Mucosa of stomach (tissue), 1 donor: ENCODE measurements at regions not wholly inside any gene's neighbourhood (a gene's known extent, or its start where the extent isn't known, plus 50 kb on each side); places are given as distances from the start of the nearest gene placed in this dataset.

ENCODE experiments used
- H3K27me3 ChIP-seq: one replicate; pipeline ENCODE4 v1.7.0; 2013; ENCODE audit warnings: mild to moderate bottlenecking, low read length; ENCODE audit not compliant: control insufficient read depth, insufficient read depth
- H3K36me3 ChIP-seq: one replicate; pipeline ENCODE4 v1.7.0; 2013; ENCODE audit warnings: low read length; ENCODE audit not compliant: control insufficient read depth, insufficient read depth
- H3K4me1 ChIP-seq: one replicate; pipeline ENCODE4 v1.7.0; 2013; ENCODE audit warnings: mild to moderate bottlenecking, low read length; ENCODE audit not compliant: control insufficient read depth, insufficient read depth
- H3K4me3 ChIP-seq: one replicate; pipeline ENCODE4 v1.7.0; 2013; ENCODE audit warnings: low read length
- H3K9ac ChIP-seq: one replicate; pipeline ENCODE4 v1.7.0; 2013; ENCODE audit warnings: mild to moderate bottlenecking, low read length, moderate library complexity
- H3K9me3 ChIP-seq: one replicate; pipeline ENCODE4 v1.7.0; 2013; ENCODE audit warnings: mild to moderate bottlenecking, low read length, moderate library complexity; ENCODE audit not compliant: control insufficient read depth
- donor health status: Pancreatic carcinoma.

DNA sequence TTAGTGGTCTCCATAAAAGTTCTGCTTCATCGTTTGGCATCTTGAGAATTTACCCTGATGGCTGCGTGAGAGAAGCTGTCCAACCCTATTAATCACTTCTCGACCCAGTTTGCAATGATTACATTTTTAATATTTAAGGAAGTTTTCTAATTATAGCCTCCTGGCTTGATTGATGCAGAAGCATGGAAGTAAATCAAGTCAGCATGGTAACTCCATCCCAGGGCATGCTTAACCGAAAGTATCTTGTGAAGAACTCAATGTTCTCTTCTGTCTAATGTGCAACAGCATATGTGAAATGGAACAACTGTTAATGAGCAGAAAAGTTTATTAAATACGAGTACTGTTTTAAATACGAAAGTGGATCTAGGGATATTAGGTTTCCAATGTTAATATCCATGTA lies 278.9 kb upstream of the CD180 start:
- H3K27me3 ChIP-seq, result no peaks in the 10 kb centered on the region
- no peak overlapping the region for H3K4me3 ChIP-seq
- no peak overlapping the region for H3K9ac ChIP-seq
- no peaks in the 10 kb centered on the region for H3K36me3 ChIP-seq
- no peaks in the 10 kb centered on the region for H3K9me3 ChIP-seq
- no peaks in the 10 kb centered on the region for H3K4me1 ChIP-seq

DNA sequence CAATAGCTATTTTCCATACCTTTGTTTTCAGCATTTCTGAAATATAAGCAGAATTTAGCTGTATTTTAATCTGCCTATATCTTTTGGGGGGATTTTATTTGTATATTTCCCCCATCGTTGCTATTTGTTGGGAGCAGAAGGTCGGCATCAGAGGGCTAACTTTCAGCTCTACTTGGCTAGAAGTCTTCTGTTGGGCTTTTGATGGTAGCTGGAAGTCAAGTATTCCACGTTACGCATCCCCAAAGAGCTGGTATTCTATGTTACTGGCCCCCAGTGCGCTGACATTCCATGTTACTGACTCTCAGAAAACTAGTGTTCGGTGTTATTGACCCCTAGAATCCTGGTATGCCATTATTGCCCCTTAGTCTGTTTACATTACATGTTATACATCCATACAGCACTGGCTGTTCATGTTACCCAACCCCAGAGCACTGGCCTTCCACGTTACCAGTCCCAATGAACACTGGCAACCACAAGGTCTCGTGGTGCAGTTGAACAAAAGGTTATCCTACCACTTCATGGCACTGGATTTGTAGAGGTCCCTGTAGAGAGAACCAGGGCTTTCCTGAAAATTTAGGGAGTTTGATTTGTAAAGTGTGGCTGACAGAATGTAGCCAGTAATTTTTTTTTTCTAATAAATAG lies 278.1 kb upstream of the CD180 start:
- Histone ChIP-seq H3K4me1 (no peaks in the 10 kb centered on the region), H3K27me3 (no peaks in the 10 kb centered on the region), H3K4me3 (no peak overlapping the region), H3K9me3 (no peaks in the 10 kb centered on the region), H3K9ac (no peak overlapping the region), H3K36me3 (no peaks in the 10 kb centered on the region)

DNA sequence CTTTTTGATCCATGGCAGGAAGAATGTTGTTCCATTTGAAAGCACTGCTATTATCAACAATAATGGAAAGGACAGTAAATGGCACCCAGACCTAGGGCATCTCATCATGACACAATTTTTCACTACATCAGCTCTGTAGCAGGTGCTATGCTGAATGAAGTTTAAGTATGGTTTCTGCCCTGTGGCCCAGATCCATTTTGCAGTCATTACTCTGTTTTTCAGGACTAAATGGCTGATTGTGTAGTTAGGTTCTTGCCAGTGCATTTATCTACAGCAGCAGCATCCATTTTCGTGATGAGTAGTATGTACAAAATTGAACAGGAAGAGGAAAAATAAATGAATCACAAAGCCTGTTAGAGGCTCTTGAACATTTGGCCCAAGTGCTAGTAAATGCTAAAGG lies 270.5 kb upstream of the CD180 start:
- Histone ChIP-seq H3K4me1 (no peaks in the 10 kb centered on the region), H3K27me3 (no peaks in the 10 kb centered on the region), H3K36me3 (no peaks in the 10 kb centered on the region)

DNA sequence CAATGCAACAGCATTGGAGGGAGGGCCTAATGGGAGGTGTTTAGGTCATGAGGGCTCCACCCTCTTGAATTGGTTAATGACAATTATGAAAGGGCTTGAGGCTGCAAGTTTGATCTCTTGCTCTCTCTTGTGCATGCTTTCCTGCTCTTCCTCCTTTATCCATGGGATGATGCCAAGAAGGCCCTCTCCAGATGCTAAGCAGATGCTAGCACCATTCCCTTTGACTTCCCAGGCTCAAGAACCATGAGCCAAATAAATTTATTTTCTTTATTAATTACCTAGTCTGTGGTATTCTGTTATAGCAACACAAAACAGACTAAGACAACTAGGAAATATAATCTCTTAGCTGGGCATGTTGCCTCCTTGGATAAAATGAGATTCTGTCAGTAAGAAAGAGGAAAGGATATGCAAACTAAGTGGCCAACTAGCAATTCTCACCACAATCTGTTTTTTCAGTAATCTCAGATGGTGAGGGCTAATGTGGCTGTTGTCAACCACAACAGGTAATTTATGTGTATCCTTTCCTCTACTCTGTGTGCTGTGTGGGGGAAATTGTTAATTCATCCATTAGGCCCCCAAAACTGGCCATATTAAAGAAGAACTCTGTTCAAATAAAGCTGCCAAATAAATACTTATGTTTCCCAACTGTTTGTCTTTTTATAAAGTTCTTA lies 269.1 kb upstream of the CD180 start:
- H3K36me3 ChIP-seq, result no peaks in the 10 kb centered on the region
- no peaks in the 10 kb centered on the region for H3K27me3 ChIP-seq
- no peaks in the 10 kb centered on the region for H3K9me3 ChIP-seq
- no peak overlapping the region for H3K4me3 ChIP-seq
- no peaks in the 10 kb centered on the region for H3K4me1 ChIP-seq
- H3K9ac ChIP-seq, result no peak overlapping the region

More for the DNA sequence above, 270.5 kb upstream of the CD180 start:
- H3K9me3 ChIP-seq, result no peaks in the 10 kb centered on the region
- H3K4me3 ChIP-seq, result no peak overlapping the region
- no peak overlapping the region for H3K9ac ChIP-seq

DNA sequence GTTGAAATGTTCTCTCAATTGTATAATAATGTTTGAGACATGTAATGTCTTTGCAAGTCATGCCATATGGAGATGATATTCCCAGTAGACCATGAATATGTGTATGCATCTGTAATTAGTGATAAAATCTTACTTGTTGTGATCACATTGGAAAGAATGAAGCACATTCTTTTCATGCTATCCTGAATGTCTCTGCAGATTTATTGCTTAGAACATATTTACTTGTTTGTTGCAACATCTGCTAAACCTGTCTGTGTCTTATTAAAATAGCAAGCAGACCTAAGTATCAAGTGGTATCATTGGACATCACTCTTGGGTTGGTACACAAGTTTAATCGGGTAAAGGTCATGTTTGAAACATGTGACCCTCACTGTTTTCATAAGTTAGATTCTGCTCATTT lies 265.5 kb upstream of the CD180 start:
- H3K4me1 ChIP-seq, result no peaks in the 10 kb centered on the region
- no peaks in the 10 kb centered on the region for H3K27me3 ChIP-seq
- H3K9ac ChIP-seq, result no peak overlapping the region
- H3K9me3 ChIP-seq, result no peaks in the 10 kb centered on the region
- H3K36me3 ChIP-seq, result no peaks in the 10 kb centered on the region
- H3K4me3 ChIP-seq, result no peak overlapping the region

DNA sequence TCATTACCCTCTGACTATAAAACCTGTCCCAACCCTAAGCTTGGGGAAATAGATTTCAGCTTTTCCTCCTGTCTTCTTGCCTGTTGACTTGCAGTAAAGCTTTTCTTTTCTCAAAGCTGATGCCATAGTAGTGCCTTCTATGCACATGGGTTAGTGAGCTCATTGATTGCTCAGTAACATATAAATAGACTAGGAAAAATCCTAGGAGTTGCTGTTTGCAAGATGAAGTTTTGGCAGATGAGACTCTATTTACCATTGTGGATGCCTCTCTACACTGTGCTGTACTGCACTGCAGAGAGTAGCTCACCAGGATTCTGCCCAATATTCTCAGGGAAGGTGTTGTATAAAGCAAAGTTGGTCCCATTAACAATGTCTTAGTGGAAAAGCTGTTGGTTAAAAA lies 262.7 kb upstream of the CD180 start:
- Histone ChIP-seq H3K4me1 (no peaks in the 10 kb centered on the region), H3K4me3 (no peak overlapping the region), H3K9ac (no peak overlapping the region), H3K36me3 (no peaks in the 10 kb centered on the region), H3K27me3 (no peaks in the 10 kb centered on the region), H3K9me3 (no peaks in the 10 kb centered on the region)

DNA sequence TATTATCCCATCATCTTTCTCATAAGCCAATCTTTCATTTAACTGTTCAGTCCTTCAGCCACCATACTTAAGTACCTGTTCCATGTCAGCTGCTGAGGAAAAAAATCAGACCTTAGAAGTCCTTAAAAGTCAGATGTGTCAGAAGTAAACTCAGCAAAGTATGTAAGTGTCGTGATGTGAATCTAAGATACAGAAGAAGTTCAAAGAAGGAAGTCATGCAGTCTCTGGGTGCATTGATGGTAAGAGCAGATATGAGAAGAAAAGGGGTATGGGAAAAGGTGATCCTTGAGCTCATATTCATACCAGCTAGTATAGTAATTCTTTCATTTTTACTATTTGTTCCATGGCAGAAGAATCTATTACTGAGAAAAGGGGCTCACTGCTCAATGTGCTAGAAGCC lies 259.4 kb upstream of the CD180 start:
- H3K4me1 ChIP-seq, result no peaks in the 10 kb centered on the region
- no peak overlapping the region for H3K4me3 ChIP-seq
- H3K36me3 ChIP-seq, result no peaks in the 10 kb centered on the region
- no peaks in the 10 kb centered on the region for H3K9me3 ChIP-seq
- H3K27me3 ChIP-seq, result no peaks in the 10 kb centered on the region
- no peak overlapping the region for H3K9ac ChIP-seq

DNA sequence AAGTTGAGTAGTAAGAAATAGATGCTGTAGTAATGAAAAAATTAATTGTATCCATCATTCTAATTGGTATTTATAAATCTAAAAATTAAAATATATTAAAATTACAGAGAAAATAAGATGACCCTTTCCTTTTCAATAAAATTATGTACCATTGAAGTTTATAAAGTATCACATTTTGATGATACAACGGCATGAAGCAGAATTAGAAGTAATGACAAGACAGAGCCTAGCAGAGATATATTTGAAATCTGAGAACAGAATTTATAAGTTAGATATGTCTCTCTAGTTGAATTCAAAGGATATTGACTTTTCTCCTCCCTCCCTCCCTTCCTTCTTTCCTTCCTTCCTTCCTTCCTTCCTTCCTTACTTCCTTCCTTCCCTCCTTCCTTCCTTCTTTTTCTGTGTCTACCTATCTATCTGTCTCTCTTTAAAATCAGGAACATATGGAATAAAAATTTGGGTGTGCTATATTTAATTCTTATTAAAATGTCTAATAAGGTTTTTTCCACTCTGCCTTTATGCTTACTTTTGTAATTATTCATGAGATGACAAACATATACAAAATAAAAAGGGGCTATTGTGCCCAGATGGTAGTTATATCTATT lies 258.5 kb upstream of the CD180 start:
- Histone ChIP-seq H3K36me3 (no peaks in the 10 kb centered on the region), H3K9ac (no peak overlapping the region), H3K4me1 (no peaks in the 10 kb centered on the region), H3K27me3 (no peaks in the 10 kb centered on the region), H3K9me3 (no peaks in the 10 kb centered on the region), H3K4me3 (no peak overlapping the region)

DNA sequence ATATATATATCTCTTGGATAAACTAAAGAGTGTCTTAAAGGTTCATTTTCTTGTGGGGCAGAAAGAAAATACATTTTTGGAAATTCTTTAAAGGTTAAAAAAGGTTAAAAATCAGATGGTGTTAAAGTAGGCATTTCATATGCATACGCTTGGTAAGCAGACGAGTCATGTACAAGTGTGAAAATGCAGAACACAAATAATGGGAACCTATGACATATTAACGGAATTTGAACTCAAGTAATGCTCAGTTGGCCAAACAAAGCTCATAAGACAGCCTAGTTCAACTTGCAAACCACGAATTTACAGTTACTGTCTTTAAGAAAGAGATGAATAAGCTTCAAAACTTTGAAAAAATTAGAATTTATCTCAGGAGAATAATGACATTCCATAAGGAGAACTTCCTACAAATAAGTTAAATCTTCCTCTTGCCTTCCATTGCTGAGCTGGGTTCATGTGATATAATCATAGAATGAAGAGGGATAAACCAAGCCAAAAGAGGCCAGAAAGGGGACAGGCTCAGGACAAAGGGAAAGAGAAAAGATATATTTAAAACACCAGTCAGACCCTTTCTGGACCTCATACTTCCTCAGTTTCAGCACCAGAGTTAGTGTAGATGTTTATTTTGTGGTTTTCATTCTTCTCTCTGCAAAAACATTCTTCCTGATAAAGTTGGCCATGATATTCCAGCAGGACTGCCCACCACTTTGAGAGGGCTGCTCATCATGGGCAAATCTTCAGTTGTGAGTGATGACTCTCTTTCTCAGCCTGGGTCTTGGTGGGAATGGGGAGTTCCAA lies 256.7 kb upstream of the CD180 start:
- Histone ChIP-seq H3K9me3 (no peaks in the 10 kb centered on the region), H3K9ac (no peak overlapping the region), H3K36me3 (no peaks in the 10 kb centered on the region), H3K4me3 (no peak overlapping the region), H3K27me3 (no peaks in the 10 kb centered on the region), H3K4me1 (no peaks in the 10 kb centered on the region)

DNA sequence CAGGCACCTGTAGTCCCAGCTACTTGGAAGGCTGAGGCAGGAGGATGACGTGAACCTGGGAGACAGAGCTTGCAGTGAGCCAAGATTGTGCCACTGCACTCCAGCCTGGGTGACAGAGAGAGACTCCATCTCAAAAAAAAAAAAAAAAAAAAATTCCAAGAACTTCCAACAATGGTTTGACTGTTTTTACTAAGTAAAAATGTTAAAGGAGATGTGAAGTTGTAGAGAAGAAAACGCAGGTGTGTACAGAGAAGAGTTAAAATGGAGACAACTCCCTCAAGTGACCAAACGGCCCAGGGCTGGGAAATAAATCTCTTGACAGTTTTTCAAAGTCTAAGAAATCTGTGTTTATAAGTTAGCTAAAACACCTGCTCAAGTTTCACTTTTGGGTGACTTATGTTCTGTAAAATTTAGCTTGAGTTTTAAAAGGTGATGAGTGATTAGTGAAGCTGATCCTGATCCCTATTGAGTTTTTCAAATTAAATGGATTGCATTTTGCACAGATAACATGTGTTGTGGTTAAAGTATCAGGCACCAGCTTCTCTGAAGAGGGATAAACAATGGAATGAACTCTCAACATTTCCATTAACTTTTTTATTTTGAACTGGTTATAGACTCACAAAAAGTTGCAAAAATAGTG lies 255.2 kb upstream of the CD180 start:
- Histone ChIP-seq H3K4me3 (no peak overlapping the region), H3K4me1 (no peaks in the 10 kb centered on the region), H3K9ac (no peak overlapping the region), H3K36me3 (no peaks in the 10 kb centered on the region), H3K9me3 (no peaks in the 10 kb centered on the region), H3K27me3 (no peaks in the 10 kb centered on the region)

DNA sequence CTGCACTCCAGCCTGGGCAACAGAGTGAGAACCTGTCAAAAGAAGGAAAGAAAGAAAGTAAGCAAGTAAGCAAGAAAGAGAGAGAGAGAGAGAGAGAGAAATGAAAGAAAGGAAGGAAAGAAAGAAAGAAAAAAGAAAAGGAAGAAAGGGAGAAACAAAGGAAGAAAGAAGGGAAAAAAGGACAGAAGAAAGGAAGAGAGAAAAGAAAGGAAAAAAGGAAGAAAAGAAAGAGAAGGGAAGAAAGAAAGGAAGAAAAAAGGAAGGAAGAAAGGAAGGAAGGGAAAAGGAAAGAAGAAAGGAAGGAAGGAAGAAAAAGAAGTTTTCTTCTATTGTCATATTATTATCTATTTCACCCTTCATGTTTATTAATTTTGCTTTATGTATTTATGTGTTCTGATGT lies 251.1 kb upstream of the CD180 start:
- no peak overlapping the region for H3K9ac ChIP-seq
- H3K27me3 ChIP-seq, result no peaks in the 10 kb centered on the region
- no peaks in the 10 kb centered on the region for H3K4me1 ChIP-seq
- H3K36me3 ChIP-seq, result no peaks in the 10 kb centered on the region
- no peak overlapping the region for H3K4me3 ChIP-seq
- H3K9me3 ChIP-seq, result no peaks in the 10 kb centered on the region
